ENCODE measurements at regions not wholly inside any gene's neighbourhood (a gene's known extent, or its start where the extent isn't known, plus 50 kb on each side); places are given as distances from the start of the nearest gene placed in this dataset.
"Not testable (repeated sequence)": the region's sequence is repeated elsewhere in the genome, so short reads cannot be mapped to it uniquely, and the experiment has no call there.

- Mint-ChIP-seq H3K36me3 (no peaks in the 10 kb centered on the region), H3K27me3 (ENCODE audit: low read depth) (no peaks in the 10 kb centered on the region), H3K4me1 (peaks cover 7% of the 10 kb centered on the region), H3K9me3 (no peaks in the 10 kb centered on the region), H3K27ac (no peak overlapping the region), H3K4me3 (no peak overlapping the region)
- no peak for TF ChIP-seq CTCF (IDR thresholded peaks at IDR 0.05; ENCODE audit: unreplicated experiment)
- DNase-seq (ENCODE audit: low spot score in 2 of 2, unreplicated experiment in 2 of 2), result no peak
These were observed 60.6 kb upstream of the SLC2A1 start for GRCh38 chr1:43019226-43019625.

- no peak for DNase-seq (ENCODE audit: low spot score in 2 of 2, unreplicated experiment in 2 of 2)
- H3K36me3 Mint-ChIP-seq, result no peaks in the 10 kb centered on the region
- H3K27ac Mint-ChIP-seq, result no peak overlapping the region
- peaks cover 14% of the 10 kb centered on the region for H3K4me1 Mint-ChIP-seq
- peaks cover 5% of the 10 kb centered on the region for H3K9me3 Mint-ChIP-seq
- no peak overlapping the region for H3K4me3 Mint-ChIP-seq
- H3K27me3 Mint-ChIP-seq (ENCODE audit: low read depth), result no peaks in the 10 kb centered on the region
- no peak for TF ChIP-seq CTCF (IDR thresholded peaks at IDR 0.05; ENCODE audit: unreplicated experiment)
These were observed 59.5 kb upstream of the SLC2A1 start for GRCh38 chr1:43018121-43018520.

- Mint-ChIP-seq H3K27me3 (ENCODE audit: low read depth) (no peaks in the 10 kb centered on the region), H3K9me3 (peaks cover 5% of the 10 kb centered on the region), H3K27ac (peak overlapping the region; percentile 47), H3K36me3 (no peaks in the 10 kb centered on the region), H3K4me3 (no peak overlapping the region), H3K4me1 (peaks cover 36% of the 10 kb centered on the region)
- no peak for TF ChIP-seq CTCF (IDR thresholded peaks at IDR 0.05; ENCODE audit: unreplicated experiment)
- DNase-seq (ENCODE audit: low spot score in 2 of 2, unreplicated experiment in 2 of 2), result no peak
These were observed 56.6 kb upstream of the SLC2A1 start for GRCh38 chr1:43015269-43015668.

GRCh38 chr1:43014579-43014978, 55.9 kb upstream of the SLC2A1 start:
- H3K4me3 Mint-ChIP-seq; H3K36me3 Mint-ChIP-seq; H3K27ac Mint-ChIP-seq; DNase-seq (ENCODE audit: low spot score in 2 of 2, unreplicated experiment in 2 of 2); H3K27me3 Mint-ChIP-seq (ENCODE audit: low read depth); H3K9me3 Mint-ChIP-seq: not testable (repeated sequence)
- H3K4me1 Mint-ChIP-seq, result peaks cover 36% of the 10 kb centered on the region

- DNase-seq (ENCODE audit: low spot score in 2 of 2, unreplicated experiment in 2 of 2), result no peak
- Mint-ChIP-seq H3K9me3 (peaks cover 5% of the 10 kb centered on the region), H3K27me3 (ENCODE audit: low read depth) (no peaks in the 10 kb centered on the region), H3K4me3 (no peak overlapping the region), H3K4me1 (peaks cover 65% of the 10 kb centered on the region), H3K36me3 (no peaks in the 10 kb centered on the region), H3K27ac (peak overlapping the region; percentile 90)
- TF ChIP-seq CTCF (IDR thresholded peaks at IDR 0.05; ENCODE audit: unreplicated experiment), result no peak
These were observed 52.4 kb upstream of the SLC2A1 start for GRCh38 chr1:43011020-43011419.

- Mint-ChIP-seq H3K27ac (peak overlapping the region; percentile 99), H3K9me3 (peaks cover 5% of the 10 kb centered on the region), H3K27me3 (ENCODE audit: low read depth) (no peaks in the 10 kb centered on the region), H3K4me3 (no peak overlapping the region), H3K36me3 (no peaks in the 10 kb centered on the region), H3K4me1 (peaks cover 75% of the 10 kb centered on the region)
- DNase-seq (ENCODE audit: low spot score in 2 of 2, unreplicated experiment in 2 of 2), result no peak
- TF ChIP-seq CTCF (IDR thresholded peaks at IDR 0.05; ENCODE audit: unreplicated experiment), result no peak
These were observed 50.6 kb upstream of the SLC2A1 start for GRCh38 chr1:43009274-43009673.

All from mesothelial cell of epicardium (in vitro differentiated cells).